DND-41 (cell line): ENCODE measurements at regions not wholly inside any gene's neighbourhood (a gene's known extent, or its start where the extent isn't known, plus 50 kb on each side); places are given as distances from the start of the nearest gene placed in this dataset.

ENCODE experiments used
- ATAC-seq: fragments of 200-7000 bp; cut with Tn5 transposase; 3 replicates; pipeline ENCODE4 v1.9.1; 2021; ENCODE audit warnings: low read depth; ENCODE audit not compliant: insufficient read depth
- DNase-seq: peaks from one replicate; pipeline ENCODE4 v3.0.0-alpha.2; 2020
- H2AFZ ChIP-seq: 2 replicates; pipeline ENCODE4 v1.6.0; 2012; ENCODE audit warnings: low read depth, low read length
- H3K27ac ChIP-seq: 2 replicates; pipeline ENCODE4 v1.5.1; 2012; ENCODE audit warnings: low read length, inconsistent platforms
- H3K27me3 ChIP-seq: fragments of 200-600 bp; sonication (generic); 2 replicates; pipeline ENCODE4 v1.6.0; 2012; ENCODE audit warnings: low read length, mild to moderate bottlenecking, inconsistent platforms; ENCODE audit not compliant: insufficient read depth, poor library complexity
- H3K36me3 ChIP-seq: 2 replicates; pipeline ENCODE4 v1.5.1; 2012; ENCODE audit warnings: low read length, inconsistent platforms; ENCODE audit not compliant: insufficient read depth
- H3K4me1 ChIP-seq: 2 replicates; pipeline ENCODE4 v1.5.1; 2012; ENCODE audit warnings: mild to moderate bottlenecking, low read length; ENCODE audit not compliant: insufficient read depth
- H3K4me2 ChIP-seq: 2 replicates; pipeline ENCODE4 v1.6.0; 2012; ENCODE audit warnings: mild to moderate bottlenecking, moderate library complexity, low read length, inconsistent platforms; ENCODE audit not compliant: insufficient read depth
- H3K4me3 ChIP-seq, 2 experiments: fragments of 200-600 bp in 1 of 2; shearing (Covaris generic) in 1 of 2; 2 replicates each; pipeline ENCODE4 v1.5.1; 2012 to 2016; ENCODE audit warnings: inconsistent platforms in 2 of 2, low read length in 2 of 2, mild to moderate bottlenecking in 2 of 2, low read depth in 1 of 2, moderate library complexity in 1 of 2
- H3K79me2 ChIP-seq: 2 replicates; pipeline ENCODE4 v1.6.0; 2012; ENCODE audit warnings: low read length, inconsistent platforms; ENCODE audit not compliant: insufficient read depth
- H3K9ac ChIP-seq: 2 replicates; pipeline ENCODE4 v1.6.0; 2012; ENCODE audit warnings: low read depth, mild to moderate bottlenecking, inconsistent platforms, low read length, moderate library complexity
- H3K9me3 ChIP-seq: 2 replicates; pipeline ENCODE4 v1.5.1; 2012; ENCODE audit warnings: low read length, moderate library complexity, mild to moderate bottlenecking, inconsistent platforms; ENCODE audit not compliant: insufficient read depth, severe bottlenecking
- H4K20me1 ChIP-seq: 2 replicates; pipeline ENCODE4 v1.6.0; 2012; ENCODE audit warnings: low read length; ENCODE audit not compliant: insufficient read depth
- CTCF ChIP-seq: IDR thresholded peaks from 2 replicates; pipeline ENCODE4 v1.5.1; 2012; ENCODE audit warnings: borderline replicate concordance, low read length, moderate library complexity, mild to moderate bottlenecking; ENCODE audit not compliant: poor library complexity, severe bottlenecking; ENCODE audit errors: extremely low read depth
- EZH2 ChIP-seq: IDR thresholded peaks from 3 replicates; pipeline ENCODE4 v1.6.1; 2012; ENCODE audit warnings: borderline replicate concordance, low read depth, mild to moderate bottlenecking, moderate library complexity, low read length, inconsistent platforms; ENCODE audit not compliant: severe bottlenecking

GRCh38 chr2:225293638-225294037 lies 105.9 kb upstream of the NYAP2 start:
- Histone ChIP-seq H3K4me1 (no peaks in the 10 kb centered on the region), H3K27ac (no peak overlapping the region), H3K79me2 (no peaks in the 10 kb centered on the region), H3K4me3 (no peak overlapping the region), H4K20me1 (no peaks in the 10 kb centered on the region), H3K4me2 (no peak overlapping the region), H3K27me3 (no peaks in the 10 kb centered on the region), H2AFZ (no peak overlapping the region), H3K9me3 (no peaks in the 10 kb centered on the region), H3K36me3 (no peaks in the 10 kb centered on the region), H3K9ac (no peak overlapping the region)
- ATAC-seq (no peak), DNase-seq (no peak)
- TF ChIP-seq CTCF = no peak
- no peak for TF ChIP-seq EZH2

- Histone ChIP-seq H2AFZ (no peak overlapping the region), H3K27ac (no peak overlapping the region), H4K20me1 (no peaks in the 10 kb centered on the region), H3K9ac (no peak overlapping the region), H3K9me3 (no peaks in the 10 kb centered on the region), H3K36me3 (no peaks in the 10 kb centered on the region), H3K4me3 (no peak overlapping the region), H3K27me3 (no peaks in the 10 kb centered on the region), H3K4me2 (no peak overlapping the region), H3K79me2 (no peaks in the 10 kb centered on the region), H3K4me1 (no peaks in the 10 kb centered on the region)
- ATAC-seq (no peak), DNase-seq (no peak)
- TF ChIP-seq CTCF (no peak), EZH2 (no peak)
Observed at GRCh38 chr2:225290757-225291400, 108.6 kb upstream of the NYAP2 start.

- TF ChIP-seq CTCF = no peak
- no peak for TF ChIP-seq EZH2
- no peak overlapping the region for H3K27ac ChIP-seq
Observed at GRCh38 chr2:225289659-225290058, 109.9 kb upstream of the NYAP2 start.

GRCh38 chr2:225288986-225289385 lies 110.5 kb upstream of the NYAP2 start:
- no peak for DNase-seq
- H3K4me1 ChIP-seq = no peaks in the 10 kb centered on the region
- H4K20me1 ChIP-seq = no peaks in the 10 kb centered on the region
- no peaks in the 10 kb centered on the region for H3K27me3 ChIP-seq
- H3K9ac ChIP-seq = no peak overlapping the region
- H2AFZ ChIP-seq = no peak overlapping the region
- no peaks in the 10 kb centered on the region for H3K36me3 ChIP-seq
- ATAC-seq = no peak
- no peak overlapping the region for H3K27ac ChIP-seq
- no peak for TF ChIP-seq CTCF
- TF ChIP-seq EZH2 = no peak
- no peak overlapping the region for H3K4me3 ChIP-seq
- H3K79me2 ChIP-seq = no peaks in the 10 kb centered on the region
- no peak overlapping the region for H3K4me2 ChIP-seq
- H3K9me3 ChIP-seq = no peaks in the 10 kb centered on the region

More at GRCh38 chr2:225289659-225290058, 109.9 kb upstream of the NYAP2 start:
- Histone ChIP-seq H3K36me3 (no peaks in the 10 kb centered on the region), H4K20me1 (no peaks in the 10 kb centered on the region), H3K4me1 (no peaks in the 10 kb centered on the region), H3K4me3 (no peak overlapping the region), H2AFZ (no peak overlapping the region), H3K9me3 (no peaks in the 10 kb centered on the region), H3K79me2 (no peaks in the 10 kb centered on the region), H3K4me2 (no peak overlapping the region), H3K9ac (no peak overlapping the region), H3K27me3 (no peaks in the 10 kb centered on the region)
- DNase-seq = no peak
- ATAC-seq = no peak
